HG03432 (cell line): ENCODE measurements at regions not wholly inside any gene's neighbourhood (a gene's known extent, or its start where the extent isn't known, plus 50 kb on each side); places are given as distances from the start of the nearest gene placed in this dataset.

Experiments
- ATAC-seq: cut with Tn5 transposase; IDR thresholded peaks from one replicate; pipeline ENCODE4 v1.9.1; 2021; ENCODE audit warnings: mild to moderate bottlenecking, moderate library complexity; ENCODE audit not compliant: unreplicated experiment

- no peak for ATAC-seq
These were observed 328.7 kb downstream of the GABRG1 start for GRCh38 chr4:45795135-45795534.

- no peak for ATAC-seq
These were observed 345.3 kb downstream of the GABRG1 start for GRCh38 chr4:45778514-45778913.

GRCh38 chr4:45776146-45776545 lies 347.7 kb downstream of the GABRG1 start:
- ATAC-seq, result no peak

GRCh38 chr4:45770958-45771357 lies 352.9 kb downstream of the GABRG1 start:
- no peak for ATAC-seq

GRCh38 chr4:45765521-45765920 lies 358.3 kb downstream of the GABRG1 start:
- ATAC-seq, result no peak

GRCh38 chr4:45751877-45752530 lies 371.9 kb downstream of the GABRG1 start:
- ATAC-seq, result no peak

GRCh38 chr4:45750721-45751120 lies 373.1 kb downstream of the GABRG1 start:
- ATAC-seq, result no peak

- no peak for ATAC-seq
These were observed 378.1 kb downstream of the GABRG1 start for GRCh38 chr4:45745741-45746140.

GRCh38 chr4:45741897-45742296 lies 382.0 kb downstream of the GABRG1 start:
- ATAC-seq, result no peak

- no peak for ATAC-seq
These were observed 391.7 kb downstream of the GABRG1 start for GRCh38 chr4:45732161-45732560.

- ATAC-seq, result no peak
These were observed 407.8 kb downstream of the GABRG1 start for GRCh38 chr4:45716093-45716492.

GRCh38 chr4:45713996-45714395 lies 409.9 kb downstream of the GABRG1 start:
- no peak for ATAC-seq

GRCh38 chr4:45701621-45702020 lies 422.2 kb downstream of the GABRG1 start:
- no peak for ATAC-seq

- ATAC-seq, result no peak
These were observed 430.1 kb downstream of the GABRG1 start for GRCh38 chr4:45693746-45694145.

GRCh38 chr4:45692131-45692735 lies 431.6 kb downstream of the GABRG1 start:
- no peak for ATAC-seq

- ATAC-seq, result no peak
These were observed 435.5 kb downstream of the GABRG1 start for GRCh38 chr4:45688341-45688740.

- no peak for ATAC-seq
These were observed 444.4 kb downstream of the GABRG1 start for GRCh38 chr4:45679411-45679810.

GRCh38 chr4:45668128-45668527 lies 455.7 kb downstream of the GABRG1 start:
- no peak for ATAC-seq

- no peak for ATAC-seq
These were observed 460.2 kb downstream of the GABRG1 start for GRCh38 chr4:45663628-45664081.

- ATAC-seq, result no peak
These were observed 460.9 kb downstream of the GABRG1 start for GRCh38 chr4:45663003-45663402.

GRCh38 chr4:45661893-45662292 lies 462.0 kb downstream of the GABRG1 start:
- ATAC-seq, result no peak

- ATAC-seq, result no peak
These were observed 473.3 kb downstream of the GABRG1 start for GRCh38 chr4:45650545-45650944.

- no peak for ATAC-seq
These were observed 475.0 kb downstream of the GABRG1 start for GRCh38 chr4:45648846-45649245.
